Effector CD4-positive, alpha-beta T cell (primary cell): ENCODE measurements at regions not wholly inside any gene's neighbourhood (a gene's known extent, or its start where the extent isn't known, plus 50 kb on each side); places are given as distances from the start of the nearest gene placed in this dataset.

Experiments
- DNase-seq: peaks from one replicate; pipeline ENCODE4 v3.0.0-alpha.2; 2020

- no peak for DNase-seq
Observed at GRCh38 chr2:213202011-213202410, 50.6 kb upstream of the IKZF2 start.

GRCh38 chr2:213205944-213206343 is 54.5 kb upstream of the IKZF2 start:
- DNase-seq, result no peak

GRCh38 chr2:213213186-213213585 is 61.8 kb upstream of the IKZF2 start:
- DNase-seq, result no peak

DNA sequence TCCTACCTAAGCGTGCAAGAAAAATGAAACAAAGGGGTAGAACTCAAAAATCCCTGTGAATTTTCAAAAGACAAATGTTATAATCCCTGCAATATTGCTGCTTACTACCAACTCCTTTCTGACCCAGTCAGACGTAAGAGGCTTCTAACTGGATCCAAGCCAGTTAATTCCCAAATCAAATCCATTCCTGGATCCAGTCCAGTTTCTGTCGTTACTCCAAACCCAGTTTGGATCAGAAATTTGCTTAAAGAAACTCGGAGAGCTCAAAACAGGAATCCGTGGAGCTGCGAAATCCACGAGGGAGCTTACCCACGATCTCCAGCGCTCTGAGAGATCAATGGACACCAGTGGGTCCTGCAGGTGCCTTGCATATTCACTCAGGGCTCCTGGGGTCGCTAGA is 62.8 kb upstream of the IKZF2 start:
- DNase-seq, result no peak

DNA sequence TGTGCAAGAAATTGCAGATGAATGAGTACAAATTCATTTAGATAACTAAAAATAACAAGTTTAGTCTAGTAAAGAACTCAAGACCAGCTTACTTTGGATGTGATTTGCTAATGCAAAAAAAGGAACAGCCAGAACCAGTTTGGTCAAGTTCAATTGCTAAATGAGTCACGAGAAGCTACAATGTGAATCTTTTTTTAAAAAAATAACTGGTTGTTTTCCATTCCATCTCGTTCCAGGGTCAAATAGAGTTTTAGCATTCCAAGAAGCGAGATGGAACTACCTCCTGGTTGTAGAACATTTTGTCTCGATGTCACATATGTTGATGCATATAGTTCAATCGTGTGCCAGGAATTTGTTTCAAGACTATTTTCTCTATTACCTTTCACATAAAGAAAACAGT is 65.0 kb upstream of the IKZF2 start:
- DNase-seq, result no peak

GRCh38 chr2:213219816-213220215 is 64.4 kb upstream of the SPAG16 start:
- no peak for DNase-seq

GRCh38 chr2:213220967-213221603 is 63.2 kb upstream of the SPAG16 start:
- DNase-seq, result no peak

- no peak for DNase-seq
Observed at GRCh38 chr2:213221957-213222356, 62.3 kb upstream of the SPAG16 start.

DNA sequence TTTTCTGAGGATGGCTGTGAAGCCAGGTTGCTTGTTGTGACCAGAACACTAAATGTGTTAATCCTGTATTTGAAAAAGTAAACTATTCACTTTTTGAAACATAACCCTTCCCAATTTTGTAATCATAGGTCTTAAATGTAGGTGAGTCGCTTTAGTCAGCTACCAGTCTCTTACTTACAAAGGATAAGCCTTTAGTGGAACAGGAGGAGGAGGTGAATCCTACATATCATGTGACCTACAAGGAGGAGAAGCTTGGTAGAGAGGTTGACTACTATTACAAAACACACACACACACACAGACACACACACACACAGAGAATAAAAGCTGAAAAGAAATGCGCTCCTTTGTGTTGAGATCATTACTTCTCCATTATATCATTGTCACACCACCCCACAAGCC is 59.9 kb upstream of the SPAG16 start:
- no peak for DNase-seq

- DNase-seq, result no peak
Observed at GRCh38 chr2:213225866-213226265, 58.4 kb upstream of the SPAG16 start.

- no peak for DNase-seq
Observed at GRCh38 chr2:213227458-213227857, 56.8 kb upstream of the SPAG16 start.

DNA sequence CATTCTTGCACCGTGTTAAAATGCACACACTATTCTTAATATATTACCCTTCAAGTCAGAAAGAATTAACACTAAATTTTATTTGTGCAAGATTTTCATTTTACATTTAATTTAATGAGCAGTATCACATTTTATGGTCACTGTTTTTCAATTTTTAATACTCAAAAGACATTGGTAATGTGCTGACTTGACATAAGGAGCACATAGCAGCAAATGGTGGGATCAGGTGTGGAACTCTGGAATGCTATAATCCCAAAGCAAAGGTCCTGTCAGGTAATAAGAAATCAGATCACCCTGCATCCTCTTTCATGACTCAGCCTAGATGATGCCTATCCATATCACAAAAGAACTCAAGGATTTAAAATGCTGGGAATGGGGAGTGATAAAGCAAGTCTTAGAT is 55.6 kb upstream of the SPAG16 start:
- no peak for DNase-seq

DNA sequence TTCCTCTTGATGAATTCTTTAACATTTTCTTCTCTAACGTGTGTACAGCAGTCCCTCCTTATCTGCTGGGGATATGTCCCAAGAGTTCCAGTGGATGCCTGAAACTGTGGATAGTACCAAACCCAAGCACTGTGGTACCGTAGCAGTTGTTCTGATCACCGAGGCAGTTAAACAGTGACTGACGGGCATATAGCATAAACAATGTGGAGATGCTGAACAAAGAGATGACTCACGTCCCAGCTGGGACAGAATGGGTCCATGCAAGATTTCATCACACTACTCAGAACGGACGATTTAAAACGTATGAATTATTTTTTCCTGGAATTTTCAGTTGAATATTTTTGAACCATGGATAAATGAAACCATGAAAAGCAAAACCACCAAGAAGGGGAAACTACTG is 54.5 kb upstream of the SPAG16 start:
- no peak for DNase-seq

GRCh38 chr2:213231966-213232365 is 52.3 kb upstream of the SPAG16 start:
- no peak for DNase-seq

GRCh38 chr2:213232649-213233437 is 51.4 kb upstream of the SPAG16 start:
- peak; percentile 37 for DNase-seq

DNA sequence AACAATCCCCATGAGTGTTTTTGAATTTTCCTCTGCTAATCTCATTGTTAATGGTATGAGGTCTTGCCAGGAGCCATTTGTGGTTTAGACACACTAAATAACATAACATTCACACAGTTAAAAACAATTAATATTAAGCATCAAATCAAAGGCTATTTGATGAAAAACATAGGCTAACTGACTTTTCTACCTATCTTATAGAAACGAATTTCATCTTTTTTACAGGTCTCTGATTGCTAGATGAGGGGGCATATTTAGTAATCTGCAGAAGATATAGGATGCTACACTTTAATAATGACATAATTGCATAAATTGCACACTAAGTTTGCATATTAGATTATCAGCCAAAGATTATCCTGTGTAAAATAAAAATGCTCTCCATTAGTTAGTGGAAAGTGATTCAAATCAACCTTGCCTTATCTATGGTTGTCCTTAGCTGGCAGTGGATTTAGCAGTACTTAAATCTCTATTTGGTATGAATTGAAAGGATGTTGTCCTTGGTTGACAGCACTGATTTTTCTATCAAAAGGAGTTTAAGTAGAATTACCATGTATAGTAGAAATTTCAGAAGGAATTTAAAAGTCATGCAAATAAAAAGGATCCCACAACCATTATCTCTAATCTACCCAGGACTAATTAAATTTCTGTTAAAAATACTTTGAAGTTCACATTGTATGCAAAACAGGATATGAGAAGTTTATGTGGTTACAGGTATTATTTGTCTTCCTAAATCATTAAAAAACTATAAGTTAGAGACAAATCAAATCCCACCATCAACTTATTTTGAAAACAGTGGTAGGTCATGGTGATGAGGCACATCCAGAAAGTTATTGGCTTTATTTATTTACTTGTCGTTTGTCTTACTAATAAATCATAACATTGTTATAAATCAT is 50.6 kb upstream of the SPAG16 start:
- DNase-seq, result no peak
